OCI-LY3 (cell line): ENCODE measurements at regions not wholly inside any gene's neighbourhood (a gene's known extent, or its start where the extent isn't known, plus 50 kb on each side); places are given as distances from the start of the nearest gene placed in this dataset.

Experiments
- CTCF ChIP-seq: fragments of 200-600, 300-600 bp; sonication (generic); IDR thresholded peaks from 2 replicates; pipeline ENCODE4 v1.5.1; 2014; ENCODE audit warnings: antibody characterized with exemption, low read length, low read depth
- EZH2phosphoT487 ChIP-seq: fragments of 200-600 bp; shearing (Covaris generic); IDR thresholded peaks from 2 replicates; pipeline ENCODE4 v1.6.1; 2018; ENCODE audit warnings: antibody characterized with exemption, mixed run types, low read depth

GRCh38 chr15:93987068-93987467 lies 244.3 kb upstream of the MCTP2 start:
- TF ChIP-seq CTCF (no peak), EZH2phosphoT487 (no peak)
